ENCODE measurements at regions not wholly inside any gene's neighbourhood (a gene's known extent, or its start where the extent isn't known, plus 50 kb on each side); places are given as distances from the start of the nearest gene placed in this dataset.

GRCh38 chr14:53384536-53384935 lies 231.4 kb upstream of the DDHD1 start:
- H3K27me3 ChIP-seq (ENCODE audit: control insufficient read depth, insufficient read depth, low read length): no peaks in the 10 kb centered on the region
- H3K4me1 ChIP-seq: no peaks in the 10 kb centered on the region
- H3K27ac ChIP-seq: no peak overlapping the region
- no peak overlapping the region for H3K9ac ChIP-seq
- H3K79me2 ChIP-seq: no peaks in the 10 kb centered on the region
- no peak overlapping the region for H3K4me3 ChIP-seq (ENCODE audit: low read depth, low read length)
- H3K9me3 ChIP-seq (ENCODE audit: control insufficient read depth, low read length): no peaks in the 10 kb centered on the region
- TF ChIP-seq CTCF (IDR thresholded peaks at IDR 0.05): no peak
- H3K36me3 ChIP-seq (ENCODE audit: control insufficient read depth, insufficient read depth, low read length): no peaks in the 10 kb centered on the region
- H2AFZ ChIP-seq: no peak overlapping the region
- no peak overlapping the region for H3K4me2 ChIP-seq (ENCODE audit: low read length)

GRCh38 chr14:53384073-53384472 lies 230.9 kb upstream of the DDHD1 start:
- no peak overlapping the region for H3K27ac ChIP-seq

GRCh38 chr14:53381895-53382294 lies 228.8 kb upstream of the DDHD1 start:
- Histone ChIP-seq H3K27ac (no peak overlapping the region), H3K4me3 (ENCODE audit: low read depth, low read length) (no peak overlapping the region), H3K36me3 (ENCODE audit: control insufficient read depth, insufficient read depth, low read length) (no peaks in the 10 kb centered on the region), H3K9me3 (ENCODE audit: control insufficient read depth, low read length) (no peaks in the 10 kb centered on the region), H3K4me2 (ENCODE audit: low read length) (no peak overlapping the region), H3K9ac (no peak overlapping the region), H3K27me3 (ENCODE audit: control insufficient read depth, insufficient read depth, low read length) (no peaks in the 10 kb centered on the region), H3K79me2 (no peaks in the 10 kb centered on the region), H2AFZ (no peak overlapping the region), H3K4me1 (no peaks in the 10 kb centered on the region)
- no peak for TF ChIP-seq CTCF (IDR thresholded peaks at IDR 0.05)

More at GRCh38 chr14:53384073-53384472, 230.9 kb upstream of the DDHD1 start:
- no peaks in the 10 kb centered on the region for H3K36me3 ChIP-seq (ENCODE audit: control insufficient read depth, insufficient read depth, low read length)
- no peaks in the 10 kb centered on the region for H3K79me2 ChIP-seq
- no peaks in the 10 kb centered on the region for H3K27me3 ChIP-seq (ENCODE audit: control insufficient read depth, insufficient read depth, low read length)
- no peak overlapping the region for H2AFZ ChIP-seq
- H3K4me1 ChIP-seq: no peaks in the 10 kb centered on the region
- no peak for TF ChIP-seq CTCF (IDR thresholded peaks at IDR 0.05)
- no peak overlapping the region for H3K9ac ChIP-seq
- H3K4me2 ChIP-seq (ENCODE audit: low read length): no peak overlapping the region
- no peak overlapping the region for H3K4me3 ChIP-seq (ENCODE audit: low read depth, low read length)
- no peaks in the 10 kb centered on the region for H3K9me3 ChIP-seq (ENCODE audit: control insufficient read depth, low read length)

- H3K27ac ChIP-seq: no peak overlapping the region
- H3K36me3 ChIP-seq (ENCODE audit: control insufficient read depth, insufficient read depth, low read length): no peaks in the 10 kb centered on the region
- no peak for TF ChIP-seq CTCF (IDR thresholded peaks at IDR 0.05)
- no peaks in the 10 kb centered on the region for H3K4me1 ChIP-seq
- H3K4me3 ChIP-seq (ENCODE audit: low read depth, low read length): no peak overlapping the region
- no peaks in the 10 kb centered on the region for H3K27me3 ChIP-seq (ENCODE audit: control insufficient read depth, insufficient read depth, low read length)
- no peak overlapping the region for H3K9ac ChIP-seq
- no peaks in the 10 kb centered on the region for H3K79me2 ChIP-seq
- H2AFZ ChIP-seq: no peak overlapping the region
- H3K9me3 ChIP-seq (ENCODE audit: control insufficient read depth, low read length): no peaks in the 10 kb centered on the region
- no peak overlapping the region for H3K4me2 ChIP-seq (ENCODE audit: low read length)
These were observed 227.7 kb upstream of the DDHD1 start for GRCh38 chr14:53380867-53381225.

GRCh38 chr14:53380052-53380866 lies 227.1 kb upstream of the DDHD1 start:
- no peak overlapping the region for H2AFZ ChIP-seq
- no peaks in the 10 kb centered on the region for H3K4me1 ChIP-seq
- H3K79me2 ChIP-seq: no peaks in the 10 kb centered on the region
- no peaks in the 10 kb centered on the region for H3K27me3 ChIP-seq (ENCODE audit: control insufficient read depth, insufficient read depth, low read length)
- H3K27ac ChIP-seq: no peak overlapping the region
- TF ChIP-seq CTCF (IDR thresholded peaks at IDR 0.05): no peak
- H3K9me3 ChIP-seq (ENCODE audit: control insufficient read depth, low read length): no peaks in the 10 kb centered on the region
- H3K9ac ChIP-seq: no peak overlapping the region
- H3K4me2 ChIP-seq (ENCODE audit: low read length): no peak overlapping the region
- no peaks in the 10 kb centered on the region for H3K36me3 ChIP-seq (ENCODE audit: control insufficient read depth, insufficient read depth, low read length)
- no peak overlapping the region for H3K4me3 ChIP-seq (ENCODE audit: low read depth, low read length)
